Medulla oblongata (tissue), 1 donor: ENCODE measurements at regions not wholly inside any gene's neighbourhood (a gene's known extent, or its start where the extent isn't known, plus 50 kb on each side); places are given as distances from the start of the nearest gene placed in this dataset.
"Not testable (repeated sequence)": the region's sequence is repeated elsewhere in the genome, so short reads cannot be mapped to it uniquely, and the experiment has no call there.

Experiments used
- DNase-seq: peaks from one replicate; pipeline ENCODE4 v3.0.0-alpha.2; 2015; ENCODE audit errors: extremely low spot score

DNA sequence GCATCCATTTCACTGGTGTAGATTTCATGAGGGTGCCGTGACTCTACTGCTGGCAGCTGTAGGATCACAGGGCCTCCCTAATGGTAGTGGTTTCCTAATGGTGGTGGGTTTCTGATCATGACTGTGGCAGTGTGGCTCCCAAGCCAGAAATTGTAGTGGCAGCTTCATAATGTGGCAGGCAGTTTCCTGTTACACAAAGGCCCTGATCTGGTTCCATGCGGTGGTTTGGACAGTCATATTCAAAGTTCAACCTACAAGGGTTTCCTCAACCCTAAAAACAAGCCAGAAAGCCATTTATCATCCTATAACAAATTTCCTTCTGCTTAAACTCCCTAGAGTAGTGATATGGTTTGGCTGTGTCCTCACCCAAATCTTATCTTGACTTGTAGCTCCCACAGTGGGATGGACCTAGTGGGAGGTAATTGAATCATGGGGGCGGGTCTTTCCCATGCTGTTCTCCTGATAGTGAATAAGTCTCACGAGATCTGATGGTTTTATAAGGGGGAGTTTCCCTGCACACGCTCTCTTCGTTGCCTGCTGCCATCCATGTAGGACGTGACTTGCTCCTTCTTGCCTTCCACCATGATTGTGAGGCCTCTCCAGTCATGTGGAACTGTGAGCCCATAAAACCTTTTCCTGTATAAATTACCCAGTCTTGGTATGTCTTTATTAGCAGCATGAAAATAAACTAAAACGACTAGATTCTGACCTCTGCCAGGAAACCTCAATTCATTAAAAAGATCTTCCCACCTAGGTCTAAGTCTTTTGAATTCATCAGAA lies 257.1 kb downstream of the EFCAB11 start:
- no peak for DNase-seq

- DNase-seq = no peak
Measured at GRCh38 chr14:89695846-89696245, 258.7 kb downstream of the EFCAB11 start.

- DNase-seq = no peak
Measured at GRCh38 chr14:89690139-89690538, 264.4 kb downstream of the EFCAB11 start.

DNA sequence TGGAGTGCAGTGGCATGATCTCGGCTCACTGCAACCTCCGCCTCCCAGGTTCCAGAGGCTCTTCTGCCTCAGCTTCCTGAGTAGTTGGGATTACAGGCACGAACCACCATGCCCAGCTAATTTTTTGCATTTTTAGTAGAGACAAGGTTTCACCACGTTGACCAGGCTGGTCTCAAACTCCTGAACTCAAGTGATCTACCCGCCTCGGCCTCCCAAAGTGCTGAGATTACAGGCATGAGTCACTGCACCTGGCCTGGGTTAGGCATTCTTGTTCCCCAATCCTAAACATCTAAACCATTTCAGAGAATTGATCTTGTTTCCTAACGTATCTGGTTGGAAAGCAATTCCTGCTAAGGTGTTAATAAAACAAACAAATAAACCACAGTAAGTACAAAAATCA lies 264.8 kb downstream of the EFCAB11 start:
- not testable (repeated sequence) for DNase-seq

- DNase-seq = no peak
Measured at GRCh38 chr14:89688507-89689211, 265.9 kb downstream of the EFCAB11 start.

DNA sequence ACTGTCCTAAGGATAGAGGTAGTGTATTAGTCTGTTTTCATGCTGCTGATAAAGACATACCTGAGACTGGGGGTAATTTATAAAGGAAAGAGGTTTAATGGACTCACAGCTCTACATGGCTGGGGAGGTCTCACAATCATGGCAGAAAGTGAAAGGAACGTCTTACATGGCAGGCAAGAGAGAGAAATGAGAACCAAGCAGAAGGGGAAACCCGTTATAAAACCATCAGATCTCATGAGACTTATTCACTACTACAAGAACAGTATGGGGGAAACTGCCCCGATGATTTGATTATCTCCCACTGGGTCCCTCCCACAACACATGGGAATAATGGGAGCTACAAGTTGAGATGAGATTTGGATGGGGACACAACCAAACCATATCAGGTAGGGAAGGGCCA lies 267.4 kb downstream of the EFCAB11 start:
- DNase-seq = not testable (repeated sequence)

- no peak for DNase-seq
Measured at GRCh38 chr14:89684139-89684538, 267.1 kb upstream of the FOXN3 start.

- peak; percentile 72 for DNase-seq
Measured at GRCh38 chr14:89681086-89682018, 264.3 kb upstream of the FOXN3 start.

DNA sequence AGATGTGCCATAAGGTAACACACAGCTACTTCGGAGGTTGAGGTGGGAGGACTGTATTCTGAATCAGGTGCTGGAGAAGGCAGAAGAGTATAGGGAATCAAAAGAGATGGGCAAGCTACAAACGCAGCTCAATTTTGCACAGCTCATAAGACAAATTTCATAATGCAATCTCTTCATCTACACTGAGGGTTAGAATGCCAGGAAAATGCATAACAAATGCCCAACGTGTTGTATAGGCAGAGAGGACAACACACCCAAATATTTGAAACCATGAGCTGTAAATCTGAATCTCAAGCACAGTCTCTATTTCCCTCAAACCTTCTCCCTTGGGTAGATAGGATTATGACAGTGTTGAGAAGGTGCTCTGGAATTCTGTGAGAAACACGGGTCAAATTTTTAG lies 263.1 kb upstream of the FOXN3 start:
- DNase-seq = no peak

DNA sequence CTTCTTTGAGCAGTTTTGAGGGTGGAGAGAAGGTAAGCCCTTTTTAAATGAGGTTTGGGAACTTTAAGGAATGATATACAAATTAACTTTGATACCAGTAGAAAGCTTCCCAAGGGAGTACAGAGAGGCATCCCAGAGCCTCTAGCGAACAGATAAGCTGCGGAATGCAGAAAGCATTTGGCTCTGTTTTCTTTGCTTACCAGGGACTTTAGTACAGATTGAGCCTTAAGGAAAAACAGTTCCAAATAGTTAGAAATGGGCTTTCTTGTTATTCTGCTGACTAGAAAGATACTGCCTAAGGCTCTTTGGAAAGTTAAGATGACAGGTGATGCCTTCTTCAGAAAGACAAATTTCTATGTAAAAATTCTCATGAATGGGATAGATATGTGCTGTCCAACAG lies 261.7 kb upstream of the FOXN3 start:
- no peak for DNase-seq

GRCh38 chr14:89675590-89675989 lies 258.6 kb upstream of the FOXN3 start:
- no peak for DNase-seq

DNA sequence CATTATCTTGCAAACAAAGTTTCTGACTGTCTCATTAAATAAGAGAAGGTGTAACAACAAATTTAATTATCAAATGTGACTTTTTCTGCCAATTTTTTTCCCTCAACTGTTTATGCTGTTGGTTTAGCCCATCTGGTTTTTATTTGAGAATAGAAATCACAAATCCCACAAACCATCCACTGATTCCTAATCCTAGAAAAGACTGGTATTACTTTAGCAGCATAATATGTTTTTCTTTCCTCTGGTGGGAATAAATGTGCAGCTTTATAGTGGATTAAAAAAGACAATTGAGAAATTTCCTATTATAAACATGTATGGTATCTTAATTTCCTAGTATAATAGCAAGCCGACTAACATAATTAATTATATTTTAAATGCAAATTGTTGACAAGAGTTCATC lies 257.9 kb upstream of the FOXN3 start:
- no peak for DNase-seq

- no peak for DNase-seq
Measured at GRCh38 chr14:89674240-89674639, 257.2 kb upstream of the FOXN3 start.

DNA sequence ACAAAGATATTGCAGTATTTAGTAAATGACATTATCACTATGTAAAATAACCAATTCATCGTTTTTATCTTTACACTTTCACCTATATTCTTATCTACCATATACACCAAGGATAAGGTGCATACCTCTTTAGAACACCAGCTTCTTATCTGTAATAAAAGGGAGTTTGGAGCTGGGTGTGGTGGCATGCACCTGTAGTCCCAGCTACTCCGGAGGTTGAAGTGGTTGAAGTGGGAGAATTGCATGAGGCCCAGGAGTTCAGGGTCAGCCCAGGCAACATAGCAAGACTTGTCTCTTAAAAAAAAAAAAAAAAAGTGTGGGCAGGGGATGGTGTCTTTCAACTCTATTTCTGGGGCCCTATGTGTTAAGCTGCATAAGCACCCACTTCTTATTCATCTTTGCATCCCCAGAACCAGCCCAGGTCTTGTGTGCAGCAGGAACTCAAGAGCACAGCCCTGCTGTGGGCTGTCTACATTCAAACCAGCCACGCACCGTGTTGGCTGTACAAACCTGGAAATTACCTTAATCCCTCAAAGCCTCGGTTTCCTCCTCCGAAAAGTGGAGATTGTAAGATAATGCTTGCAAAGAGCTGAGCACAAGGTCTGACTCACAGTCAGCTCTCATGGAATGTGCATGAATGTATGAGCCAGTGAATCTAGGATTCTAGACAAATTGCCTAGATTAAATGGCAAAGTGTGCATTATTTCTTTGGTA lies 256.6 kb upstream of the FOXN3 start:
- DNase-seq = no peak

DNA sequence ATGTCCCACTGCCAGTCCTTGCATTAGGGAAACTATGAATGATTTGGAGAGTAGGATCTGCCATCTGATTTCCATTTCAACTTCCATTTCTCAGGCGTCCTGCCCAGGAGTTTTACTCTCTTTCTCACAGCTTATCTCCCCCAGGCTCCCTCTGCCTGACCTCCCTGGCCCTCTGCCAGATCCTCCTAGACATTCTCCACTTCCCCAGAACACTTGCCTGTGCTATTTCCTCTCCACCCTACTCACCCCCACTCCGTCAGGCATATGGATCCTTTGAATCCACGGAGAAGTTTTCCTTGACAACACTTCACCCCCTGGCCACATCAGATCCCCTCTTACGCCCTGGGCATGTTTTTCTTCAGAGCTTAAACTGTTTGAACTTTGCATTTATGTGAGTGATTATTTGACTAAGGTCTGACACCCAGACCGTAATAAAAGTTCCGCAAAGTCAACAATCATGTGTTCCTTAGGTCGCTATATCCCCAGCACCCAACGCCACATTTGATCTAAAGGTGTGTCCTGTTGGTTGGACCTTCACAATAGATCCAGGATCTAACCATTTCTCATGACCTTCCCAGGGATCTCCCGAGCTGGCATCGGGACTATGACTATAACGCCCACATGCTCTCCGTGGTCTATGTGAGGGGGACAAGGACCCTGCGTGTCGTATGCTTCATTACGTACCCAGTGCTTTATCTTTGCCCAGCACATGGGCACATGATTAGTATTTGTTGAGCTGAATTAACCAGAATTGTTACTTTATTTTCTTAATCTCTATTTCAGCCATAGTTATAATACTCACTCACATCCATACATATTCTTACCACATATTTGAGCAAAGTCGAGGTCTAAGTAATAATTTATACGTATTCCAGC lies 255.8 kb upstream of the FOXN3 start:
- DNase-seq = peak; percentile 19

DNA sequence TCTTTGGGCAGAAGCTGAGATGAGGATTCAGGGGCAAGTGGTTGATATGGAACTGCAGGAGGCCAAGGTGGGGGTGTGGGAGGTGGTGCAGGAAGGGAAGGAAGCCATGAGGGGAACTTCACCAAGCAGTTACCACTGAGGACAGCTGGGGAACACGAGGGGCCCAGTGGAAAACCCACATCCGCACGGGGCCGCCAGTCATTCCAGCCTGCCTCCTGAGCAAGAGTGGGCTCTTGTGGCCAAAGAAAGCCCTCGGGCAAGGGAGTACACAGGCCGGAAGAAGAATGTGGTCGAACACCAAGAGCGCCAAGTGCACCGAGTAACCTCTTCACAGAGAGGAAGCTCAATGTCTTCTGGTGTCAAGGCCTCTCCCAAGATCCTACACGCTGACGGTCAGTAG lies 252.2 kb upstream of the FOXN3 start:
- DNase-seq = peak; percentile 62

- DNase-seq = no peak
Measured at GRCh38 chr14:89667983-89668382, 250.9 kb upstream of the FOXN3 start.

DNA sequence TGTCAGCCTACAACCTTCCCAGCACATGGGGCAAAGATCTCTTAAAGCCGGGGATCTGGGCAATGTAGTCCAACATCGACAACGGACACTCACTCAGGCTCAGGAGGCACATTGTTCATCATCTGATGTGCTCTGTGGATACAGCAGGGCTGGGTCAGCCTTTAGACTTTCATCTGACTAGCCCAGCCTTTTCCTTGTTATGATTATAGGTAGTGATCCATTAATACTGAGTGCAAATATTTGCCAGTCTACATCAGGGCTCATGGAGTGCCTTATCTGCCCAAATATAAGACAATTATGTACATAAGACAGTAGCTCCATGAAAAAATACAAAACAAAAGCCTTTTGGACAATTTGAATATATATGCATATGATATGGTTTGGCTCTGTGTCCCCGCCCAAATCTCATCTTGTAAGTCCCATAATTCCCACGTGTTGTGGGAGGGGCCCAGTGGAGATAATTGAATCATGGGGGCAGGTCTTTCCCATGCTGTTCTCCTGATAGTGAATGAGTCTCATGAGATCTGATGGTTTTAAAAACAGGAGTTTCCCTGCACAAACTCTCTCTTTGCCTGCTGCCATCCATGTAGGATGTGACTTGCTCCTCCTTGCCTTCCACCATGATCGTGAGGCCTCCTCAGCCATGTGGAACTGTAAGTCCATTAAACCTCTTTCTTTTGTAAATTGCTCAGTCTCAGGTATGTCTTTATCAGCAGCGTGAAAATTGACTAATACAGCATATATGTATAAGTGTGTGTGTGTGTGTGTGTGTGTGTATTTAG lies 248.5 kb upstream of the FOXN3 start:
- not testable (repeated sequence) for DNase-seq

GRCh38 chr14:89661392-89661791 lies 244.4 kb upstream of the FOXN3 start:
- DNase-seq = no peak
